ENCODE measurements at regions not wholly inside any gene's neighbourhood (a gene's known extent, or its start where the extent isn't known, plus 50 kb on each side); places are given as distances from the start of the nearest gene placed in this dataset.

- no peak overlapping the region for H3K27ac Mint-ChIP-seq
- peaks cover 18% of the 10 kb centered on the region for H3K9me3 Mint-ChIP-seq
- H3K4me1 Mint-ChIP-seq (ENCODE audit: unreplicated experiment): no peaks in the 10 kb centered on the region
- no peaks in the 10 kb centered on the region for H3K36me3 Mint-ChIP-seq
- H3K4me3 Mint-ChIP-seq: no peak overlapping the region
- no peak for TF ChIP-seq CTCF (conservative IDR thresholded peaks at IDR 0.05)
- H3K27me3 Mint-ChIP-seq: no peaks in the 10 kb centered on the region
- DNase-seq (ENCODE audit: extremely low spot score, unreplicated experiment): no peak
These were observed 205.6 kb upstream of the GRM7 start for GRCh38 chr3:6655275-6655674.

DNA sequence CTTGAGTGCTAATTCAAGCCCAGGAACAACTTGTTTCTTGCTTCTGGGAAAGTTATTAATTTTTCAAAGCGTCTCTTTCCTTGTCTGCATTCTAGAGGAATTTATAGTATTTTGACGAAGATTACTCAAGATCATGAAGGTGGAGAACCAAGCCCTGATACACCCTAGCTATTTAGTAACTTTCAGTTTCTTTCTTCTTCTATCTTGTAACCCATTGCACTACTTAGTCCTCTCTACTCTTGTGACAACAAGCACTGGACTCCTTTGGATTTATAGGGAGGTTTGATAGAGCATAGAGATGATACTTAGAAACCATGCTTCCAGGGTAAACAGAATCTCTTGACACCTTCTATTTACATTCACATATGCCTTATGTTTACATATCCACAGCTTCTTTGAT is 203.3 kb upstream of the GRM7 start:
- TF ChIP-seq CTCF (conservative IDR thresholded peaks at IDR 0.05): no peak
- no peak overlapping the region for H3K4me3 Mint-ChIP-seq
- peaks cover 25% of the 10 kb centered on the region for H3K9me3 Mint-ChIP-seq
- no peak overlapping the region for H3K27ac Mint-ChIP-seq
- no peaks in the 10 kb centered on the region for H3K4me1 Mint-ChIP-seq (ENCODE audit: unreplicated experiment)
- H3K36me3 Mint-ChIP-seq: no peaks in the 10 kb centered on the region
- DNase-seq (ENCODE audit: extremely low spot score, unreplicated experiment): no peak
- H3K27me3 Mint-ChIP-seq: no peaks in the 10 kb centered on the region

- no peak overlapping the region for H3K4me3 Mint-ChIP-seq
- H3K4me1 Mint-ChIP-seq (ENCODE audit: unreplicated experiment): no peaks in the 10 kb centered on the region
- DNase-seq (ENCODE audit: extremely low spot score, unreplicated experiment): no peak
- peaks cover 5% of the 10 kb centered on the region for H3K36me3 Mint-ChIP-seq
- no peak overlapping the region for H3K27ac Mint-ChIP-seq
- peaks cover 12% of the 10 kb centered on the region for H3K9me3 Mint-ChIP-seq
- TF ChIP-seq CTCF (conservative IDR thresholded peaks at IDR 0.05): no peak
- no peaks in the 10 kb centered on the region for H3K27me3 Mint-ChIP-seq
These were observed 193.6 kb upstream of the GRM7 start for GRCh38 chr3:6667354-6667753.

- DNase-seq (ENCODE audit: extremely low spot score, unreplicated experiment): no peak
- Mint-ChIP-seq H3K36me3 (peaks cover 5% of the 10 kb centered on the region), H3K4me3 (no peak overlapping the region), H3K9me3 (peaks cover 8% of the 10 kb centered on the region), H3K27me3 (no peaks in the 10 kb centered on the region), H3K4me1 (ENCODE audit: unreplicated experiment) (no peaks in the 10 kb centered on the region), H3K27ac (no peak overlapping the region)
- no peak for TF ChIP-seq CTCF (conservative IDR thresholded peaks at IDR 0.05)
These were observed 189.6 kb upstream of the GRM7 start for GRCh38 chr3:6671363-6671762.

- H3K4me3 Mint-ChIP-seq: no peak overlapping the region
- no peaks in the 10 kb centered on the region for H3K9me3 Mint-ChIP-seq
- no peaks in the 10 kb centered on the region for H3K36me3 Mint-ChIP-seq
- H3K27me3 Mint-ChIP-seq: no peaks in the 10 kb centered on the region
- H3K27ac Mint-ChIP-seq: no peak overlapping the region
- H3K4me1 Mint-ChIP-seq (ENCODE audit: unreplicated experiment): no peaks in the 10 kb centered on the region
- DNase-seq (ENCODE audit: extremely low spot score, unreplicated experiment): no peak
- TF ChIP-seq CTCF (conservative IDR thresholded peaks at IDR 0.05): no peak
These were observed 181.4 kb upstream of the GRM7 start for GRCh38 chr3:6679510-6679909.

- no peaks in the 10 kb centered on the region for H3K27me3 Mint-ChIP-seq
- H3K4me3 Mint-ChIP-seq: no peak overlapping the region
- no peaks in the 10 kb centered on the region for H3K9me3 Mint-ChIP-seq
- H3K27ac Mint-ChIP-seq: no peak overlapping the region
- H3K36me3 Mint-ChIP-seq: no peaks in the 10 kb centered on the region
- no peaks in the 10 kb centered on the region for H3K4me1 Mint-ChIP-seq (ENCODE audit: unreplicated experiment)
- DNase-seq (ENCODE audit: extremely low spot score, unreplicated experiment): no peak
- TF ChIP-seq CTCF (conservative IDR thresholded peaks at IDR 0.05): no peak
These were observed 180.7 kb upstream of the GRM7 start for GRCh38 chr3:6680119-6680806.
